Thoracic aorta (tissue), 2 donors: ENCODE measurements at regions not wholly inside any gene's neighbourhood (a gene's known extent, or its start where the extent isn't known, plus 50 kb on each side); places are given as distances from the start of the nearest gene placed in this dataset.

Source experiments
- ATAC-seq: fragments of 150-250 bp; one replicate; pipeline ENCODE4 v1.8.0; 2017; ENCODE audit warnings: low read depth; ENCODE audit not compliant: insufficient number of reproducible peaks, low FRiP score
- DNase-seq: peaks from one replicate; pipeline ENCODE4 v3.0.0-alpha.2; 2020; ENCODE audit warnings: low spot score
- H3K27ac ChIP-seq, 2 donors: fragments of 200-600 bp; sonication (generic); 1 replicate in 1 of 2; 2 replicates in 1 of 2; pipeline ENCODE4 v1.5.1; 2016; ENCODE audit warnings: mild to moderate bottlenecking in 2 of 2, moderate library complexity in 2 of 2
- H3K27me3 ChIP-seq: fragments of 200-600 bp; sonication (generic); replicated peaks from 2 replicates; pipeline ENCODE4 v1.6.0; 2016; ENCODE audit warnings: mild to moderate bottlenecking; ENCODE audit not compliant: insufficient read depth
- H3K36me3 ChIP-seq: fragments of 200-600 bp; sonication (generic); one replicate; pipeline ENCODE4 v1.5.1; 2016
- H3K4me1 ChIP-seq, 2 donors: fragments of 200-600 bp; sonication (generic); 1 replicate in 1 of 2; 2 replicates in 1 of 2; pipeline versions ENCODE4 v1.5.1 to v1.6.0; 2016; ENCODE audit warnings: low read depth in 2 of 2, mild to moderate bottlenecking in 1 of 2; ENCODE audit not compliant: control insufficient read depth in 1 of 2
- H3K4me3 ChIP-seq: fragments of 200-600 bp; sonication (generic); 2 replicates; pipeline ENCODE4 v1.5.1; 2016; ENCODE audit warnings: mild to moderate bottlenecking
- H3K9me3 ChIP-seq: fragments of 200-600 bp; sonication (generic); 2 replicates; pipeline ENCODE4 v1.5.1; 2016
- CTCF ChIP-seq: fragments of 200-600 bp; sonication (generic); IDR thresholded peaks from one replicate; pipeline ENCODE4 v1.5.1; 2019; ENCODE audit warnings: antibody characterized with exemption

- no peak for ATAC-seq
- Histone ChIP-seq H3K4me3 (no peak overlapping the region), H3K4me1 (peaks cover 0 to 3% of the 10 kb centered on the region in 2 donors), H3K36me3 (no peaks in the 10 kb centered on the region), H3K27ac (no peak overlapping the region), H3K9me3 (no peaks in the 10 kb centered on the region), H3K27me3 (no peaks in the 10 kb centered on the region)
- no peak for DNase-seq
- no peak for TF ChIP-seq CTCF
These were observed 77.6 kb upstream of the ADRA1B start for GRCh38 chr5:159838551-159839222.

GRCh38 chr5:159844267-159845121 is 71.8 kb upstream of the ADRA1B start:
- no peak for DNase-seq
- TF ChIP-seq CTCF: no peak
- Histone ChIP-seq H3K27ac (no peak overlapping the region), H3K4me1 (no peaks in the 10 kb centered on the region), H3K9me3 (no peaks in the 10 kb centered on the region), H3K27me3 (no peaks in the 10 kb centered on the region), H3K4me3 (no peak overlapping the region), H3K36me3 (no peaks in the 10 kb centered on the region)
- no peak for ATAC-seq

GRCh38 chr5:159849437-159850083 is 66.7 kb upstream of the ADRA1B start:
- H3K27me3 ChIP-seq: no peaks in the 10 kb centered on the region
- no peak overlapping the region for H3K4me3 ChIP-seq
- H3K9me3 ChIP-seq: no peaks in the 10 kb centered on the region
- ATAC-seq (no peak), DNase-seq (no peak)
- no peak for TF ChIP-seq CTCF
- H3K27ac ChIP-seq: no peak overlapping the region
- no peaks in the 10 kb centered on the region for H3K4me1 ChIP-seq
- H3K36me3 ChIP-seq: no peaks in the 10 kb centered on the region

- Histone ChIP-seq H3K4me1 (no peaks in the 10 kb centered on the region), H3K9me3 (no peaks in the 10 kb centered on the region), H3K36me3 (no peaks in the 10 kb centered on the region), H3K4me3 (no peak overlapping the region), H3K27ac (no peak overlapping the region), H3K27me3 (no peaks in the 10 kb centered on the region)
- DNase-seq (no peak), ATAC-seq (no peak)
- no peak for TF ChIP-seq CTCF
These were observed 66.1 kb upstream of the ADRA1B start for GRCh38 chr5:159850160-159850559.

GRCh38 chr5:159851053-159851452 is 65.2 kb upstream of the ADRA1B start:
- Histone ChIP-seq H3K36me3 (no peaks in the 10 kb centered on the region), H3K27ac (no peak overlapping the region), H3K27me3 (no peaks in the 10 kb centered on the region), H3K9me3 (no peaks in the 10 kb centered on the region), H3K4me3 (no peak overlapping the region), H3K4me1 (no peaks in the 10 kb centered on the region)
- no peak for DNase-seq
- ATAC-seq: no peak
- TF ChIP-seq CTCF: no peak
